C4-2B (cell line): ENCODE measurements at regions not wholly inside any gene's neighbourhood (a gene's known extent, or its start where the extent isn't known, plus 50 kb on each side); places are given as distances from the start of the nearest gene placed in this dataset.

Experiments
- ZFX ChIP-seq: fragments of 450-650 bp; IDR thresholded peaks from 2 replicates; pipeline ENCODE4 v1.6.1; 2017
- TF ChIP-seq, protein P1 (sequence below): fragments of 450-650 bp; conservative IDR thresholded peaks from 2 replicates; pipeline ENCODE4 v1.5.1; 2017; ENCODE audit warnings: mild to moderate bottlenecking

DNA sequence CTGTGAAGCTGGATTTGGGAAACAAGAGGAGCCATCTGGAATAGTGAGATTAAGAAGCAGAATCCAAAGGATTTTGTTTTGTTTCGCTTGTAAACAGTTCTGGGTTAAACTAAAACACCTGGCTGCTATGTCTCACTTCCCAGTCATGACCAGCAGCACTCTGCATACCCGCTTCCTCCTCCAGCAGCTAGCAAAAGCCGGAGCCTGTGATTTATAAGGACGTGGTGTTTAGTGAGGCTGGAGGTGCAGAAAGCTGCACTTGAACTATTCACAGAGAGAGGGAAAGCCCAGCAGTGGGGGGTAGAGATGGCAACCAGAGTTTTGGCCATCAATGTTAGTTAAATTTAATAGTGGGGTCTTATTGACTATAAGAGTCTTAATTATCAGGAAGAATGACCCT, 240.2 kb downstream of the AJAP1 start:
- TF ChIP-seq, protein P1, sequence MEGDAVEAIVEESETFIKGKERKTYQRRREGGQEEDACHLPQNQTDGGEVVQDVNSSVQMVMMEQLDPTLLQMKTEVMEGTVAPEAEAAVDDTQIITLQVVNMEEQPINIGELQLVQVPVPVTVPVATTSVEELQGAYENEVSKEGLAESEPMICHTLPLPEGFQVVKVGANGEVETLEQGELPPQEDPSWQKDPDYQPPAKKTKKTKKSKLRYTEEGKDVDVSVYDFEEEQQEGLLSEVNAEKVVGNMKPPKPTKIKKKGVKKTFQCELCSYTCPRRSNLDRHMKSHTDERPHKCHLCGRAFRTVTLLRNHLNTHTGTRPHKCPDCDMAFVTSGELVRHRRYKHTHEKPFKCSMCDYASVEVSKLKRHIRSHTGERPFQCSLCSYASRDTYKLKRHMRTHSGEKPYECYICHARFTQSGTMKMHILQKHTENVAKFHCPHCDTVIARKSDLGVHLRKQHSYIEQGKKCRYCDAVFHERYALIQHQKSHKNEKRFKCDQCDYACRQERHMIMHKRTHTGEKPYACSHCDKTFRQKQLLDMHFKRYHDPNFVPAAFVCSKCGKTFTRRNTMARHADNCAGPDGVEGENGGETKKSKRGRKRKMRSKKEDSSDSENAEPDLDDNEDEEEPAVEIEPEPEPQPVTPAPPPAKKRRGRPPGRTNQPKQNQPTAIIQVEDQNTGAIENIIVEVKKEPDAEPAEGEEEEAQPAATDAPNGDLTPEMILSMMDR = no peak
- TF ChIP-seq ZFX = no peak
